Hepatocyte (in vitro differentiated cells): ENCODE measurements at regions not wholly inside any gene's neighbourhood (a gene's known extent, or its start where the extent isn't known, plus 50 kb on each side); places are given as distances from the start of the nearest gene placed in this dataset.
A peak's percentile ranks its signal among the peaks of the same experiment; 100 is the strongest.

Experiments
- DNase-seq: peaks from one replicate; pipeline ENCODE4 v3.0.0-alpha.2; 2016; ENCODE audit warnings: low spot score
- H2AFZ ChIP-seq: fragments of 200-600 bp; sonication (generic); 2 replicates; pipeline ENCODE4 v1.6.0; 2016; ENCODE audit warnings: antibody characterized with exemption, mild to moderate bottlenecking
- H3K27ac ChIP-seq: fragments of 200-600 bp; sonication (generic); 2 replicates; pipeline ENCODE4 v1.5.1; 2016; ENCODE audit warnings: mild to moderate bottlenecking
- H3K27me3 ChIP-seq: fragments of 200-600 bp; sonication (generic); 2 replicates; pipeline ENCODE4 v1.6.1; 2016
- H3K36me3 ChIP-seq: fragments of 200-600 bp; sonication (generic); replicated peaks from 2 replicates; pipeline ENCODE4 v1.5.1; 2016; ENCODE audit warnings: low read depth; ENCODE audit not compliant: insufficient read depth
- H3K4me1 ChIP-seq: fragments of 200-600 bp; sonication (generic); 2 replicates; pipeline ENCODE4 v1.5.1; 2016; ENCODE audit warnings: mild to moderate bottlenecking, moderate library complexity; ENCODE audit not compliant: insufficient read depth
- H3K4me2 ChIP-seq: fragments of 200-600 bp; sonication (generic); 2 replicates; pipeline ENCODE4 v1.6.0; 2016
- H3K4me3 ChIP-seq: fragments of 200-600 bp; sonication (generic); 2 replicates; pipeline ENCODE4 v1.5.1; 2016; ENCODE audit warnings: mild to moderate bottlenecking
- H3K79me2 ChIP-seq: fragments of 200-600 bp; sonication (generic); 2 replicates; pipeline ENCODE4 v1.6.0; 2017; ENCODE audit warnings: mild to moderate bottlenecking
- H3K9me2 ChIP-seq: fragments of 200-600 bp; sonication (generic); replicated peaks from 2 replicates; pipeline ENCODE4 v1.6.0; 2017; ENCODE audit warnings: mild to moderate bottlenecking; ENCODE audit not compliant: insufficient read depth
- H3K9me3 ChIP-seq: fragments of 200-600 bp; sonication (generic); 2 replicates; pipeline ENCODE4 v1.5.1; 2016; ENCODE audit warnings: low read depth, mild to moderate bottlenecking
- H4K20me1 ChIP-seq: fragments of 200-600 bp; sonication (generic); 2 replicates; pipeline ENCODE4 v1.6.0; 2016; ENCODE audit warnings: mild to moderate bottlenecking; ENCODE audit not compliant: insufficient read depth, poor library complexity, severe bottlenecking
- CTCF ChIP-seq: fragments of 200-600 bp; sonication (generic); IDR thresholded peaks from 2 replicates; pipeline ENCODE4 v1.5.1; 2016; ENCODE audit warnings: antibody characterized with exemption, mild to moderate bottlenecking; ENCODE audit not compliant: poor library complexity
- EZH2 ChIP-seq: fragments of 200-600 bp; sonication (generic); IDR thresholded peaks from 2 replicates; pipeline ENCODE4 v1.6.1; 2016; ENCODE audit warnings: antibody characterized with exemption, mild to moderate bottlenecking, borderline replicate concordance
- EZH2phosphoT487 ChIP-seq: fragments of 200-600 bp; sonication (generic); IDR thresholded peaks from one replicate; pipeline ENCODE4 v1.6.1; 2018; ENCODE audit warnings: antibody characterized with exemption, mild to moderate bottlenecking, low read depth, moderate library complexity; ENCODE audit not compliant: unreplicated experiment, severe bottlenecking
- WGBS: methylation state at CpG from one replicate; pipeline ENCODE4 v1.1.6; 2016; ENCODE audit warnings: low lambda C conversion rate; ENCODE audit errors: missing lambda C conversion rate; 5-methylcytosine and 5-hydroxymethylcytosine counted together

- Histone ChIP-seq H3K4me1 (peaks cover 7% of the 10 kb centered on the region), H4K20me1 (no peaks in the 10 kb centered on the region), H3K27ac (no peak overlapping the region), H2AFZ (no peak overlapping the region), H3K4me2 (no peak overlapping the region), H3K9me3 (no peaks in the 10 kb centered on the region), H3K9me2 (no peaks in the 10 kb centered on the region), H3K27me3 (no peaks in the 10 kb centered on the region), H3K4me3 (no peak overlapping the region), H3K36me3 (no peaks in the 10 kb centered on the region), H3K79me2 (no peaks in the 10 kb centered on the region)
- no peak for TF ChIP-seq EZH2
- no peak for TF ChIP-seq CTCF
- 89% methylated on average over 3 of the region's 3 CpGs for WGBS
- DNase-seq: no peak
These were observed 1088.1 kb upstream of the PIK3C3 start for GRCh38 chr18:40866968-40867367.

GRCh38 chr18:40866013-40866645 lies 1088.9 kb upstream of the PIK3C3 start:
- Histone ChIP-seq H3K9me3 (no peaks in the 10 kb centered on the region), H3K27me3 (no peaks in the 10 kb centered on the region), H3K36me3 (no peaks in the 10 kb centered on the region), H3K9me2 (no peaks in the 10 kb centered on the region), H3K4me2 (no peak overlapping the region), H4K20me1 (no peaks in the 10 kb centered on the region), H2AFZ (no peak overlapping the region), H3K4me3 (no peak overlapping the region), H3K4me1 (peaks cover 7% of the 10 kb centered on the region), H3K79me2 (no peaks in the 10 kb centered on the region), H3K27ac (no peak overlapping the region)
- peak; percentile 4 for DNase-seq
- WGBS: 94% methylated on average over 5 of the region's 5 CpGs
- TF ChIP-seq CTCF: no peak
- no peak for TF ChIP-seq EZH2phosphoT487
- TF ChIP-seq EZH2: no peak

GRCh38 chr18:40864846-40865245 lies 1090.2 kb upstream of the PIK3C3 start:
- Histone ChIP-seq H3K4me3 (no peak overlapping the region), H3K36me3 (no peaks in the 10 kb centered on the region), H4K20me1 (no peaks in the 10 kb centered on the region), H3K9me3 (no peaks in the 10 kb centered on the region), H3K9me2 (no peaks in the 10 kb centered on the region), H3K4me1 (peaks cover 7% of the 10 kb centered on the region), H3K27ac (no peak overlapping the region), H3K4me2 (no peak overlapping the region), H2AFZ (no peak overlapping the region), H3K27me3 (no peaks in the 10 kb centered on the region), H3K79me2 (no peaks in the 10 kb centered on the region)
- DNase-seq: no peak
- 95% methylated on average over 2 of the region's 2 CpGs for WGBS
- TF ChIP-seq EZH2phosphoT487 (no peak), CTCF (no peak), EZH2 (no peak)

GRCh38 chr18:40863801-40864200 lies 1091.2 kb upstream of the PIK3C3 start:
- H3K27me3 ChIP-seq: no peaks in the 10 kb centered on the region
- H4K20me1 ChIP-seq: no peaks in the 10 kb centered on the region
- H3K4me1 ChIP-seq: peaks cover 7% of the 10 kb centered on the region
- no peak overlapping the region for H3K27ac ChIP-seq
- WGBS: 85% methylated on average over 3 of the region's 3 CpGs
- no peaks in the 10 kb centered on the region for H3K36me3 ChIP-seq
- H3K79me2 ChIP-seq: no peaks in the 10 kb centered on the region
- no peak overlapping the region for H3K4me3 ChIP-seq
- H3K4me2 ChIP-seq: no peak overlapping the region
- no peaks in the 10 kb centered on the region for H3K9me3 ChIP-seq
- DNase-seq: no peak
- TF ChIP-seq EZH2phosphoT487 (no peak), CTCF (no peak), EZH2 (no peak)
- no peak overlapping the region for H2AFZ ChIP-seq
- H3K9me2 ChIP-seq: no peaks in the 10 kb centered on the region
